Ishikawa (cell line): ENCODE measurements at regions not wholly inside any gene's neighbourhood (a gene's known extent, or its start where the extent isn't known, plus 50 kb on each side); places are given as distances from the start of the nearest gene placed in this dataset.

ENCODE experiments used
- CEBPB ChIP-seq: IDR thresholded peaks from 2 replicates; pipeline ENCODE4 v1.6.1; 2012
- CREB1 ChIP-seq: IDR thresholded peaks from 2 replicates; pipeline ENCODE4 v1.6.1; 2012; ENCODE audit warnings: low read depth
- EGR1 ChIP-seq: IDR thresholded peaks from 2 replicates; pipeline ENCODE4 v1.6.1; 2012
- EP300 ChIP-seq: IDR thresholded peaks from 2 replicates; pipeline ENCODE4 v1.6.1; 2012; ENCODE audit warnings: borderline replicate concordance
- FOXM1 ChIP-seq: IDR thresholded peaks from 2 replicates; pipeline ENCODE4 v1.6.1; 2012; ENCODE audit warnings: low read depth, borderline replicate concordance
- MAX ChIP-seq: IDR thresholded peaks from 2 replicates; pipeline ENCODE4 v1.6.1; 2012
- RAD21 ChIP-seq: IDR thresholded peaks from 2 replicates; pipeline ENCODE4 v1.6.1; 2012; ENCODE audit warnings: low read depth
- TAF1 ChIP-seq: IDR thresholded peaks from 2 replicates; pipeline ENCODE4 v1.6.1; 2012; ENCODE audit warnings: low read depth, mild to moderate bottlenecking
- TCF12 ChIP-seq: IDR thresholded peaks from 2 replicates; pipeline ENCODE4 v1.6.1; 2012; ENCODE audit warnings: low read depth
- TEAD4 ChIP-seq: IDR thresholded peaks from 2 replicates; pipeline ENCODE4 v1.6.1; 2012
- YY1 ChIP-seq: IDR thresholded peaks from 2 replicates; pipeline ENCODE4 v1.6.1; 2012; ENCODE audit warnings: low read depth
- ZBTB7A ChIP-seq: IDR thresholded peaks from 2 replicates; pipeline ENCODE4 v1.6.1; 2012; ENCODE audit warnings: low read depth
- TF ChIP-seq, protein P1 (sequence below): IDR thresholded peaks from 2 replicates; pipeline ENCODE4 v1.6.1; 2012; ENCODE audit warnings: low read depth, mild to moderate bottlenecking
- TF ChIP-seq, protein P2 (sequence below): IDR thresholded peaks from 2 replicates; pipeline ENCODE4 v1.6.1; 2012

DNA sequence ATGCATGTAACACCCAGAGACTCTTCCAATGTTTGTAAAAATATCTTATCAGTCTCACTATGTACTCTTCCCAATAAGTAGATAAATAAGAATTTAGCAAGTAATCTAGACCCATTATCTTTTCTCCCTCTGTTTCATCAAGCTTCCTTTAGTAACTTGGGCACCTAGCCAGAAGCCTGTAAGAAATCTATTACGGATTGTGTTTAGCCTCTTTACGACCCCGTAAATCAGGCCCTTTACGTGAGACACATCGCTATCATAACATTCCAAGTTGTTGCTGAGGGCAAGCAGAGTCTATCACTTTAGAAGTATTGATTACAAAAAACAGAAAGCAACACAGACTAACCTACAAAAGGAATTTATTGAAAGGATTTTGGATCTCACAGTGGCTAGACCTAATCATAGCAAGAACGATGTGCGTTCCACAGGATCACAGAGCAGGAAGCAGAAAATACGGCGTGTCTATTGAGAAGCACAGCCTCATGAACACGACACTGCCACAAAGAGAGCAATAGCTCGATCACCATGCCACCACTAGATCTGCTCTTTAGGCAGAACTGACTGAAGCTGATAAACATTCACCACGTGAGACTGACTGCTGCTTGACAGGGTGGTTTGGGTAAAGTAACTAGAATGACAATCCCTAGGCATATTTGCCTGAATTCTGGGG is 922.1 kb downstream of the AMY1C start:
- TF ChIP-seq CEBPB, result no peak
- TF ChIP-seq, protein P1, sequence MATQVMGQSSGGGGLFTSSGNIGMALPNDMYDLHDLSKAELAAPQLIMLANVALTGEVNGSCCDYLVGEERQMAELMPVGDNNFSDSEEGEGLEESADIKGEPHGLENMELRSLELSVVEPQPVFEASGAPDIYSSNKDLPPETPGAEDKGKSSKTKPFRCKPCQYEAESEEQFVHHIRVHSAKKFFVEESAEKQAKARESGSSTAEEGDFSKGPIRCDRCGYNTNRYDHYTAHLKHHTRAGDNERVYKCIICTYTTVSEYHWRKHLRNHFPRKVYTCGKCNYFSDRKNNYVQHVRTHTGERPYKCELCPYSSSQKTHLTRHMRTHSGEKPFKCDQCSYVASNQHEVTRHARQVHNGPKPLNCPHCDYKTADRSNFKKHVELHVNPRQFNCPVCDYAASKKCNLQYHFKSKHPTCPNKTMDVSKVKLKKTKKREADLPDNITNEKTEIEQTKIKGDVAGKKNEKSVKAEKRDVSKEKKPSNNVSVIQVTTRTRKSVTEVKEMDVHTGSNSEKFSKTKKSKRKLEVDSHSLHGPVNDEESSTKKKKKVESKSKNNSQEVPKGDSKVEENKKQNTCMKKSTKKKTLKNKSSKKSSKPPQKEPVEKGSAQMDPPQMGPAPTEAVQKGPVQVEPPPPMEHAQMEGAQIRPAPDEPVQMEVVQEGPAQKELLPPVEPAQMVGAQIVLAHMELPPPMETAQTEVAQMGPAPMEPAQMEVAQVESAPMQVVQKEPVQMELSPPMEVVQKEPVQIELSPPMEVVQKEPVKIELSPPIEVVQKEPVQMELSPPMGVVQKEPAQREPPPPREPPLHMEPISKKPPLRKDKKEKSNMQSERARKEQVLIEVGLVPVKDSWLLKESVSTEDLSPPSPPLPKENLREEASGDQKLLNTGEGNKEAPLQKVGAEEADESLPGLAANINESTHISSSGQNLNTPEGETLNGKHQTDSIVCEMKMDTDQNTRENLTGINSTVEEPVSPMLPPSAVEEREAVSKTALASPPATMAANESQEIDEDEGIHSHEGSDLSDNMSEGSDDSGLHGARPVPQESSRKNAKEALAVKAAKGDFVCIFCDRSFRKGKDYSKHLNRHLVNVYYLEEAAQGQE, result no peak
- no peak for TF ChIP-seq CREB1
- TF ChIP-seq EP300, result no peak
- no peak for TF ChIP-seq EGR1
- TF ChIP-seq MAX, result no peak
- TF ChIP-seq TCF12, result no peak
- TF ChIP-seq FOXM1, result no peak
- TF ChIP-seq YY1, result no peak
- no peak for TF ChIP-seq RAD21
- TF ChIP-seq, protein P2, sequence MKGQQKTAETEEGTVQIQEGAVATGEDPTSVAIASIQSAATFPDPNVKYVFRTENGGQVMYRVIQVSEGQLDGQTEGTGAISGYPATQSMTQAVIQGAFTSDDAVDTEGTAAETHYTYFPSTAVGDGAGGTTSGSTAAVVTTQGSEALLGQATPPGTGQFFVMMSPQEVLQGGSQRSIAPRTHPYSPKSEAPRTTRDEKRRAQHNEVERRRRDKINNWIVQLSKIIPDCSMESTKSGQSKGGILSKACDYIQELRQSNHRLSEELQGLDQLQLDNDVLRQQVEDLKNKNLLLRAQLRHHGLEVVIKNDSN, result no peak
- no peak for TF ChIP-seq TAF1
- no peak for TF ChIP-seq ZBTB7A
- no peak for TF ChIP-seq TEAD4
